Neuronal stem cell (in vitro differentiated cells): ENCODE measurements at regions not wholly inside any gene's neighbourhood (a gene's known extent, or its start where the extent isn't known, plus 50 kb on each side); places are given as distances from the start of the nearest gene placed in this dataset.

Experiments used
- DNase-seq: peaks from one replicate; pipeline ENCODE4 v3.0.0-alpha.2; 2013; ENCODE audit warnings: low spot score
- H2AFZ ChIP-seq: one replicate; pipeline ENCODE4 v1.6.1; 2013; ENCODE audit warnings: mild to moderate bottlenecking, low read length, inconsistent platforms
- H2AK5ac ChIP-seq: 2 replicates; pipeline ENCODE4 v1.6.1; 2013; ENCODE audit warnings: low read depth, mild to moderate bottlenecking, inconsistent platforms, low read length, moderate library complexity, mixed read lengths
- H2BK120ac ChIP-seq: 2 replicates; pipeline ENCODE4 v1.6.1; 2013; ENCODE audit warnings: low read depth, mild to moderate bottlenecking, inconsistent platforms, low read length, moderate library complexity, mixed read lengths
- H2BK12ac ChIP-seq: one replicate; pipeline ENCODE4 v1.6.1; 2013; ENCODE audit warnings: low read length, inconsistent platforms
- H2BK15ac ChIP-seq: 2 replicates; pipeline ENCODE4 v1.6.1; 2013; ENCODE audit warnings: mild to moderate bottlenecking, low read length, inconsistent platforms, mixed read lengths
- H2BK5ac ChIP-seq: one replicate; pipeline ENCODE4 v1.6.1; 2013; ENCODE audit warnings: inconsistent platforms, mild to moderate bottlenecking, low read length, moderate library complexity
- H3K14ac ChIP-seq: one replicate; pipeline ENCODE4 v1.6.1; 2013; ENCODE audit warnings: low read length, inconsistent platforms
- H3K18ac ChIP-seq: 2 replicates; pipeline ENCODE4 v1.6.1; 2013; ENCODE audit warnings: low read length, inconsistent platforms
- H3K23ac ChIP-seq: 2 replicates; pipeline ENCODE4 v1.6.1; 2013; ENCODE audit warnings: low read depth, mild to moderate bottlenecking, mixed read lengths, low read length, inconsistent platforms; ENCODE audit not compliant: poor library complexity
- H3K27ac ChIP-seq: replicated peaks from 3 replicates; pipeline ENCODE4 v1.5.1; 2013; ENCODE audit warnings: low read length, inconsistent platforms
- H3K27me3 ChIP-seq, 3 experiments: 2 replicates each; pipeline ENCODE4 v1.6.1; 2013; ENCODE audit warnings: low read length in 3 of 3, mild to moderate bottlenecking in 2 of 3, inconsistent platforms in 1 of 3, low read depth in 1 of 3, mixed read lengths in 1 of 3, moderate library complexity in 1 of 3; ENCODE audit not compliant: control insufficient read depth in 3 of 3, insufficient read depth in 3 of 3
- H3K36me3 ChIP-seq, 2 donors: replicated peaks in 1 of 2; 2 replicates each; pipeline ENCODE4 v1.6.1; 2013; ENCODE audit warnings: low read length in 2 of 2; ENCODE audit not compliant: control insufficient read depth in 2 of 2, insufficient read depth in 2 of 2
- H3K4ac ChIP-seq: 2 replicates; pipeline ENCODE4 v1.6.1; 2013; ENCODE audit warnings: inconsistent platforms, mild to moderate bottlenecking, low read length, moderate library complexity
- H3K4me1 ChIP-seq, 2 donors: 1 replicate in 1 of 2; 2 replicates in 1 of 2; pipeline ENCODE4 v1.6.1; 2013; ENCODE audit warnings: low read length in 2 of 2, low read depth in 1 of 2; ENCODE audit not compliant: control insufficient read depth in 2 of 2, insufficient read depth in 1 of 2
- H3K4me2 ChIP-seq: one replicate; pipeline ENCODE4 v1.6.1; 2013; ENCODE audit warnings: mild to moderate bottlenecking, low read length, inconsistent platforms; ENCODE audit not compliant: insufficient read depth, poor library complexity, severe bottlenecking
- H3K4me3 ChIP-seq, 2 donors: 2 replicates each; pipeline ENCODE4 v1.5.1; 2013; ENCODE audit warnings: low read length in 2 of 2, mild to moderate bottlenecking in 2 of 2, inconsistent platforms in 1 of 2, moderate library complexity in 1 of 2
- H3K79me1 ChIP-seq: one replicate; pipeline ENCODE4 v1.6.1; 2013; ENCODE audit warnings: low read depth, mild to moderate bottlenecking, inconsistent platforms, low read length, moderate library complexity
- H3K9ac ChIP-seq: one replicate; pipeline ENCODE4 v1.6.1; 2013; ENCODE audit warnings: mild to moderate bottlenecking, low read depth, low read length, inconsistent platforms; ENCODE audit not compliant: poor library complexity
- H3K9me3 ChIP-seq, 2 donors: replicated peaks in 1 of 2; 2 replicates each; pipeline versions ENCODE3 to v1.6.1; 2013; ENCODE audit warnings: low read length in 2 of 2, mild to moderate bottlenecking in 2 of 2, inconsistent platforms in 1 of 2, low read depth in 1 of 2, mixed read lengths in 1 of 2, moderate library complexity in 1 of 2; ENCODE audit not compliant: control insufficient read depth in 2 of 2, insufficient read depth in 1 of 2
- H4K8ac ChIP-seq: one replicate; pipeline ENCODE4 v1.6.1; 2013; ENCODE audit warnings: low read depth, mild to moderate bottlenecking, inconsistent platforms, low read length, moderate library complexity
- H4K91ac ChIP-seq: one replicate; pipeline ENCODE4 v1.6.1; 2013; ENCODE audit warnings: low read length, low read depth, mild to moderate bottlenecking, inconsistent platforms; ENCODE audit not compliant: poor library complexity
- WGBS, 2 donors: extraction: QIAGEN DNeasy Blood & Tissue Kit; methylation state at CpG; one replicate each; pipeline ENCODE4 v1.1.7; 2013; ENCODE audit warnings: missing lambda C conversion rate in 2 of 2, mixed read lengths in 1 of 2; ENCODE audit not compliant: insufficient read length in 2 of 2, insufficient replicate concordance in 1 of 2; ENCODE audit errors: extremely low coverage in 2 of 2; 5-methylcytosine and 5-hydroxymethylcytosine counted together

DNA sequence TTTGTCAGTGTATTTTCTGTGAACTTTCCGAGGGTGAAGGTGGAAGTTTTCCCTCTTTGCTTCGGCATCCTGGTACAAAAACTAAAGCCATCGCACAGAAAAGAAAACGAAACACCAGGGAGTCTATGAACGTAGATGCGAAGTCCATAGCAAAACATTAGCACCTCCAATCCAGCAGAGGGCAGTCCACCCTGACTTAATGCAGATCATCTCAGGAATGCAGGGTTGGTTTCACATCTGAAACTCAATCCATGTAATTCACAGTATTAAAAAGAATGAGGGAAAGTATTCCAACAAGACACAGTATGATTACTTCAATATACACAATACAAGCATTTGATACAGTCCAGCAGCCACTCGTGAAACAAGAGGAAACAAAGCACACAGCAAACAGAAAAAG, 70.8 kb downstream of the RTP5 start:
- H3K4me1 ChIP-seq: no peaks in the 10 kb centered on the region
- no peak overlapping the region for H3K4me3 ChIP-seq
- no peaks in the 10 kb centered on the region for H3K36me3 ChIP-seq
- no peaks in the 10 kb centered on the region for H3K79me1 ChIP-seq
- WGBS, 2 donors: no CpG with 5 or more reads among the region's 7 CpGs
- H3K14ac ChIP-seq: no peak overlapping the region
- H3K9me3 ChIP-seq: peaks cover 3 to 7% of the 10 kb centered on the region in 2 donors
- no peak overlapping the region for H2BK120ac ChIP-seq
- no peak overlapping the region for H2BK12ac ChIP-seq
- H4K91ac ChIP-seq: no peak overlapping the region
- H3K27me3 ChIP-seq: no peaks in the 10 kb centered on the region
- H2AFZ ChIP-seq: no peak overlapping the region
- no peak overlapping the region for H4K8ac ChIP-seq
- no peak overlapping the region for H2BK5ac ChIP-seq
- no peak overlapping the region for H2BK15ac ChIP-seq
- no peak overlapping the region for H3K18ac ChIP-seq
- H2AK5ac ChIP-seq: no peak overlapping the region
- H3K4me2 ChIP-seq: no peak overlapping the region
- no peak overlapping the region for H3K27ac ChIP-seq
- no peak overlapping the region for H3K23ac ChIP-seq
- DNase-seq: no peak
- H3K9ac ChIP-seq: no peak overlapping the region
- H3K4ac ChIP-seq: no peak overlapping the region

- peaks cover 0 to 5% (median 0%) of the 10 kb centered on the region in 3 experiments for H3K27me3 ChIP-seq
- no peak overlapping the region for H3K23ac ChIP-seq
- H2BK12ac ChIP-seq: no peak overlapping the region
- no peak overlapping the region for H4K8ac ChIP-seq
- no peaks in the 10 kb centered on the region for H3K36me3 ChIP-seq
- H2BK120ac ChIP-seq: no peak overlapping the region
- H3K27ac ChIP-seq: no peak overlapping the region
- DNase-seq: no peak
- H2AFZ ChIP-seq: no peak overlapping the region
- no peak overlapping the region for H2AK5ac ChIP-seq
- H3K4ac ChIP-seq: no peak overlapping the region
- H3K18ac ChIP-seq: no peak overlapping the region
- no peak overlapping the region for H2BK15ac ChIP-seq
- H3K4me2 ChIP-seq: no peak overlapping the region
- H3K4me3 ChIP-seq: peak overlapping the region in 1 of 2 donors; percentile 33
- no peak overlapping the region for H3K9ac ChIP-seq
- H3K14ac ChIP-seq: no peak overlapping the region
- no peak overlapping the region for H4K91ac ChIP-seq
- WGBS, 2 donors: no CpG with 5 or more reads among the region's 17 CpGs
- H3K79me1 ChIP-seq: no peaks in the 10 kb centered on the region
- H3K4me1 ChIP-seq: peaks cover 0 to 2% of the 10 kb centered on the region in 2 donors
- no peak overlapping the region for H2BK5ac ChIP-seq
- H3K9me3 ChIP-seq: peaks cover 7% of the 10 kb centered on the region in 2 donors
Measured at GRCh38 chr2:241941691-241942301, 72.3 kb downstream of the RTP5 start.

DNA sequence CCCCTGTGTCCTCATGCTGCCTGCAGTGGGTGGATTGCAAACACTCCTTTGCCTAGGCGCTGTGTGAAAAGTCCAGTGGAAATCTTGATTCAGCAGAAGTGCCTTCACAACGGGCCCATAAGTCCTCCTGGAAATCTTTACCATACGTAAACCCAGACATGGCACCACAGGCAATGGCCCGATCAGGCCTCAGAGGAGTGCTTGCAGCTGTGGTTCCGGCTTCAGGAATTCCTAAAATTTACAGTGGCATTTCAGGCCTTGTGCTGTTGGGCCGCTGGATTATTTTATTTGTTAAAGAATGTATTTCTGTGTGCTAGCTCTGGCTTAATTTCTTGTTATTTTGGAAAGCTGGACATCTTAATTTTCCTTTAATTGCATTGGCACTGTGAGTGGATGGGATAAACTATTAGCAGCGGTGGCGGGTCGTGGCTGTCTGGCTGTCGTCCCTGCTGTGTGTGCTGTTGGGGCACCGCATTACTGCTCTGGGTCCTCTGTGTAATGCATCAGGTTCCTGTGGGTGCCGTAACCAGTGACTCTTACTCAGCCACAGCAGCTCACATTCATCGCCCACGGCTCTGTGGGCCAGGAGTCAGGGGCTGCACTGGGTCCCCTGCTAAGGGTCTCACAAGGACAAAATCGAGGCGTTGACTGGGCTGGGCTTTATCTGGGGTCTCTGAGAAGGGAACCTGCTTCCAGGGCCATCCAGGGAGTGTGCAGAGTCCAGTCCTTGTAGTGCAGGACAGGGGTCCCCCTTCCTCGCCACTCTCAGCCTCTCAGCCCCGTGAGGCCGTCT, 73.1 kb downstream of the RTP5 start:
- no peak overlapping the region for H3K23ac ChIP-seq
- WGBS, 2 donors: no CpG with 5 or more reads among the region's 19 CpGs
- H2BK12ac ChIP-seq: no peak overlapping the region
- H4K8ac ChIP-seq: no peak overlapping the region
- H3K4ac ChIP-seq: no peak overlapping the region
- H3K4me1 ChIP-seq: peaks cover 0 to 2% of the 10 kb centered on the region in 2 donors
- H3K4me3 ChIP-seq: no peak overlapping the region
- H3K18ac ChIP-seq: no peak overlapping the region
- H3K9me3 ChIP-seq: peaks cover 5 to 7% of the 10 kb centered on the region in 2 donors
- no peaks in the 10 kb centered on the region for H3K79me1 ChIP-seq
- H2BK15ac ChIP-seq: no peak overlapping the region
- H2AFZ ChIP-seq: no peak overlapping the region
- H2BK120ac ChIP-seq: no peak overlapping the region
- no peak overlapping the region for H3K9ac ChIP-seq
- no peak overlapping the region for H2BK5ac ChIP-seq
- H3K14ac ChIP-seq: no peak overlapping the region
- H3K36me3 ChIP-seq: no peaks in the 10 kb centered on the region
- no peak overlapping the region for H3K27ac ChIP-seq
- peaks cover 0 to 5% (median 0%) of the 10 kb centered on the region in 3 experiments for H3K27me3 ChIP-seq
- H4K91ac ChIP-seq: no peak overlapping the region
- H2AK5ac ChIP-seq: peak overlapping the region; percentile 10
- DNase-seq: no peak
- no peak overlapping the region for H3K4me2 ChIP-seq

GRCh38 chr2:241943209-241943850, 73.8 kb downstream of the RTP5 start:
- H3K36me3 ChIP-seq: no peaks in the 10 kb centered on the region
- WGBS, 2 donors: no CpG with 5 or more reads among the region's 15 CpGs

More at GRCh38 chr2:241943209-241943850, 73.8 kb downstream of the RTP5 start:
- Histone ChIP-seq H4K91ac (no peak overlapping the region), H2BK120ac (no peak overlapping the region), H3K79me1 (no peaks in the 10 kb centered on the region), H3K4ac (no peak overlapping the region), H3K18ac (no peak overlapping the region), H2BK5ac (no peak overlapping the region), H3K4me2 (no peak overlapping the region), H2BK15ac (no peak overlapping the region), H3K27ac (no peak overlapping the region), H2AFZ (no peak overlapping the region), H3K4me1 (peaks cover 0 to 2% of the 10 kb centered on the region in 2 donors), H3K23ac (no peak overlapping the region), H3K14ac (no peak overlapping the region), H3K9me3 (peaks cover 7% of the 10 kb centered on the region in 2 donors), H3K9ac (no peak overlapping the region), H2AK5ac (no peak overlapping the region), H4K8ac (no peak overlapping the region), H3K4me3 (no peak overlapping the region), H3K27me3 (peaks cover 0 to 5% (median 0%) of the 10 kb centered on the region in 3 experiments), H2BK12ac (no peak overlapping the region)
- no peak for DNase-seq
